IMR-90 (cell line): ENCODE measurements at regions not wholly inside any gene's neighbourhood (a gene's known extent, or its start where the extent isn't known, plus 50 kb on each side); places are given as distances from the start of the nearest gene placed in this dataset.

Experiments used
- ATAC-seq: fragments of 200-7000 bp; cut with Tn5 transposase; 2 replicates; pipeline ENCODE4 v1.9.1; 2020; ENCODE audit warnings: low read depth, mild to moderate bottlenecking, moderate library complexity
- BruUV-seq: library from RNA; stranded (reverse); fragments of 400-500 nt; replicated peaks from 2 replicates; lab custom pipeline; 2021; lab: Mats Ljungman, UMichigan
- CTCF ChIA-PET: fragments of 300-600 bp; formaldehyde crosslinking; extraction: SDS; loops from one replicate; lab custom pipeline; 2021; ENCODE audit warnings: antibody characterized with exemption; lab: Yijun Ruan, JAX
- POLR2A ChIA-PET: fragments of 300-600 bp; sonication (Branson Sonifier 250); formaldehyde crosslinking; loops from one replicate; lab custom pipeline; 2022; ENCODE audit warnings: antibody characterized with exemption; ENCODE audit not compliant: unreplicated experiment; lab: Charles Lee
- DNase-seq: peaks from one replicate; pipeline ENCODE4 v3.0.0; 2013
- H2AFZ ChIP-seq: replicated peaks from 2 replicates; pipeline ENCODE3; 2013; ENCODE audit warnings: low read length, mild to moderate bottlenecking; ENCODE audit not compliant: poor library complexity
- H2AK5ac ChIP-seq: 2 replicates; pipeline ENCODE4 v1.6.1; 2013; ENCODE audit warnings: low read depth, low read length, inconsistent platforms
- H2AK9ac ChIP-seq: replicated peaks from 2 replicates; pipeline ENCODE3; 2013; ENCODE audit warnings: mild to moderate bottlenecking, low read depth, low read length, moderate library complexity; ENCODE audit not compliant: poor library complexity
- H2BK120ac ChIP-seq: 2 replicates; pipeline ENCODE4 v1.6.1; 2013; ENCODE audit warnings: low read depth, low read length, inconsistent platforms
- H2BK15ac ChIP-seq: 3 replicates; pipeline ENCODE4 v1.6.1; 2013; ENCODE audit warnings: low read depth, low read length, inconsistent platforms
- H2BK20ac ChIP-seq: 2 replicates; pipeline ENCODE4 v1.6.1; 2013; ENCODE audit warnings: low read depth, mild to moderate bottlenecking, inconsistent platforms, low read length, moderate library complexity
- H2BK5ac ChIP-seq: 2 replicates; pipeline ENCODE4 v1.6.1; 2013; ENCODE audit warnings: mild to moderate bottlenecking, low read depth, low read length, inconsistent platforms; ENCODE audit not compliant: poor library complexity, severe bottlenecking
- H3K14ac ChIP-seq: replicated peaks from 2 replicates; pipeline ENCODE4 v1.6.1; 2013; ENCODE audit warnings: low read depth, low read length, inconsistent platforms
- H3K18ac ChIP-seq: 2 replicates; pipeline ENCODE4 v1.6.1; 2013; ENCODE audit warnings: low read depth, low read length, control low read depth
- H3K23ac ChIP-seq: 2 replicates; pipeline ENCODE4 v1.6.1; 2013; ENCODE audit warnings: low read depth, low read length, inconsistent platforms
- H3K27ac ChIP-seq: 2 replicates; pipeline ENCODE4 v1.5.1; 2013; ENCODE audit warnings: mild to moderate bottlenecking, control low read depth, low read length; ENCODE audit not compliant: insufficient read depth
- H3K27me3 ChIP-seq: 2 replicates; pipeline ENCODE4 v1.6.1; 2013; ENCODE audit warnings: low read length; ENCODE audit not compliant: control insufficient read depth, insufficient read depth
- H3K36me3 ChIP-seq: 2 replicates; pipeline ENCODE4 v1.6.1; 2013; ENCODE audit warnings: low read length, mixed read lengths; ENCODE audit not compliant: control insufficient read depth, insufficient read depth
- H3K4ac ChIP-seq: 2 replicates; pipeline ENCODE4 v1.6.1; 2013; ENCODE audit warnings: low read depth, low read length, inconsistent platforms
- H3K4me1 ChIP-seq: 2 replicates; pipeline ENCODE4 v1.6.1; 2013; ENCODE audit warnings: low read length, mixed read lengths; ENCODE audit not compliant: control insufficient read depth, insufficient read depth
- H3K4me2 ChIP-seq: 2 replicates; pipeline ENCODE4 v1.6.1; 2013; ENCODE audit warnings: low read depth, mild to moderate bottlenecking, control low read depth, low read length, moderate library complexity
- H3K4me3 ChIP-seq: 2 replicates; pipeline ENCODE4 v1.5.1; 2013; ENCODE audit warnings: low read depth, mild to moderate bottlenecking, control low read depth, low read length, moderate library complexity; ENCODE audit not compliant: insufficient read depth
- H3K56ac ChIP-seq: 2 replicates; pipeline ENCODE4 v1.6.1; 2013; ENCODE audit warnings: low read length, inconsistent platforms; ENCODE audit not compliant: insufficient read depth; ENCODE audit errors: extremely low read depth
- H3K79me1 ChIP-seq, 2 experiments: 2 replicates each; pipeline ENCODE4 v1.6.1; 2013; ENCODE audit warnings: low read length in 2 of 2, inconsistent platforms in 1 of 2, low read depth in 1 of 2
- H3K9ac ChIP-seq: 2 replicates; pipeline ENCODE4 v1.6.1; 2013; ENCODE audit warnings: low read depth, low read length, control low read depth
- H3K9me1 ChIP-seq: 2 replicates; pipeline ENCODE4 v1.6.1; 2013; ENCODE audit warnings: low read length, inconsistent platforms; ENCODE audit not compliant: insufficient read depth
- H3K9me3 ChIP-seq: 2 replicates; pipeline ENCODE4 v1.6.1; 2013; ENCODE audit warnings: low read length; ENCODE audit not compliant: control insufficient read depth, insufficient read depth
- H4K20me1 ChIP-seq: 2 replicates; pipeline ENCODE4 v1.6.1; 2013; ENCODE audit warnings: low read length, inconsistent platforms; ENCODE audit not compliant: insufficient read depth
- H4K5ac ChIP-seq: 2 replicates; pipeline ENCODE4 v1.6.1; 2013; ENCODE audit warnings: mild to moderate bottlenecking, low read depth, low read length, control low read depth
- H4K8ac ChIP-seq, 2 experiments: 2 replicates each; pipeline ENCODE4 v1.6.1; 2013; ENCODE audit warnings: low read depth in 2 of 2, low read length in 2 of 2, control low read depth in 1 of 2, inconsistent platforms in 1 of 2
- H4K91ac ChIP-seq: 2 replicates; pipeline ENCODE4 v1.6.1; 2013; ENCODE audit warnings: low read depth, low read length, inconsistent platforms; ENCODE audit not compliant: insufficient read depth
- BHLHE40 ChIP-seq: fragments of 150-350 bp; IDR thresholded peaks from 2 replicates; pipeline ENCODE4 v1.6.1; 2016; ENCODE audit warnings: mild to moderate bottlenecking, low read depth, low read length
- CEBPB ChIP-seq: IDR thresholded peaks from 2 replicates; pipeline ENCODE4 v1.6.1; 2012; ENCODE audit warnings: low read depth, low read length, improper control_type of control experiment
- CHD1 ChIP-seq: IDR thresholded peaks from 2 replicates; pipeline ENCODE4 v1.6.1; 2012; ENCODE audit warnings: low read depth, low read length, improper control_type of control experiment
- CTCF ChIP-seq: conservative IDR thresholded peaks from 2 replicates; pipeline ENCODE4 v1.5.1; 2012; ENCODE audit warnings: mild to moderate bottlenecking, low read depth, low read length, improper control_type of control experiment
- ELK1 ChIP-seq: fragments of 150-350 bp; IDR thresholded peaks from 2 replicates; pipeline ENCODE4 v1.6.1; 2016; ENCODE audit warnings: low read depth, mild to moderate bottlenecking, low read length, moderate library complexity, borderline replicate concordance
- FOS ChIP-seq: fragments of 150-350 bp; IDR thresholded peaks from 2 replicates; pipeline ENCODE4 v1.6.1; 2016; ENCODE audit warnings: low read depth, low read length
- MAFK ChIP-seq: IDR thresholded peaks from 2 replicates; pipeline ENCODE4 v1.6.1; 2012; ENCODE audit warnings: low read depth, low read length, improper control_type of control experiment
- MAZ ChIP-seq: IDR thresholded peaks from 2 replicates; pipeline ENCODE4 v1.6.1; 2012; ENCODE audit warnings: low read depth, mild to moderate bottlenecking, low read length, improper control_type of control experiment, moderate library complexity, borderline replicate concordance
- MXI1 ChIP-seq: IDR thresholded peaks from 2 replicates; pipeline ENCODE4 v1.6.1; 2012; ENCODE audit warnings: low read depth, mild to moderate bottlenecking, low read length, moderate library complexity, borderline replicate concordance
- NFE2L2 ChIP-seq: fragments of 150-350 bp; IDR thresholded peaks from 2 replicates; pipeline ENCODE4 v1.6.1; 2016; ENCODE audit warnings: low read depth, mild to moderate bottlenecking, low read length
- POLR2A ChIP-seq: IDR thresholded peaks from 2 replicates; pipeline ENCODE4 v1.6.1; 2012; ENCODE audit warnings: mild to moderate bottlenecking, low read depth, low read length
- RAD21 ChIP-seq: IDR thresholded peaks from 2 replicates; pipeline ENCODE4 v1.6.1; 2012; ENCODE audit warnings: low read length, improper control_type of control experiment
- RCOR1 ChIP-seq: IDR thresholded peaks from 2 replicates; pipeline ENCODE4 v1.6.1; 2012; ENCODE audit warnings: mild to moderate bottlenecking, low read length, improper control_type of control experiment; ENCODE audit not compliant: insufficient replicate concordance
- RFX5 ChIP-seq: IDR thresholded peaks from 2 replicates; pipeline ENCODE4 v1.8.0; 2012; ENCODE audit warnings: low read depth, mild to moderate bottlenecking, low read length, moderate library complexity
- SMC3 ChIP-seq: fragments of 150-350 bp; IDR thresholded peaks from 2 replicates; pipeline ENCODE4 v1.6.1; 2016; ENCODE audit warnings: low read depth, mild to moderate bottlenecking, antibody characterized with exemption, low read length, moderate library complexity
- USF2 ChIP-seq: fragments of 150-350 bp; IDR thresholded peaks from 2 replicates; pipeline ENCODE4 v1.6.1; 2017; ENCODE audit warnings: mild to moderate bottlenecking, antibody characterized with exemption, low read length, low read depth
- WGBS, 2 experiments: methylation state at CpG; one replicate each; pipeline versions ENCODE4 v1.1.5 to v1.1.7; 2013; ENCODE audit warnings: missing lambda C conversion rate in 2 of 2; ENCODE audit not compliant: insufficient read length in 1 of 2; ENCODE audit errors: extremely low coverage in 2 of 2; 5-methylcytosine and 5-hydroxymethylcytosine counted together
- dilution Hi-C: fragments of 300-500 bp; cut with HindIII; formaldehyde crosslinking; loops from one replicate; pipeline ENCODE4 v1.14.3; 2018; ENCODE audit warnings: low sequenced_read_pairs; ENCODE audit not compliant: unreplicated experiment
- in situ Hi-C: fragments of 300-500 bp; cut with MboI; formaldehyde crosslinking; loops from 3 replicates; pipeline ENCODE4 v1.14.3; 2019; ENCODE audit warnings: low sequenced_read_pairs, inconsistent platforms, mixed read lengths
- intact Hi-C: fragments of 100-400 bp; cut with micrococcal nuclease; formaldehyde crosslinking; loops from 2 replicates; pipeline ENCODE4 v1.10.0; 2022

GRCh38 chr15:95656595-95656994, 673.9 kb upstream of the NR2F2 start:
- Histone ChIP-seq H3K23ac (no peak overlapping the region), H4K20me1 (no peaks in the 10 kb centered on the region), H3K4me1 (peaks cover 4% of the 10 kb centered on the region; the same call in 1 of the 2 replicates), H2BK5ac (no peak overlapping the region), H2BK15ac (no peak overlapping the region), H3K18ac (no peak overlapping the region), H3K27ac (no peak overlapping the region), H3K56ac (no peak overlapping the region), H3K79me1 (no peaks in the 10 kb centered on the region), H4K5ac (no peak overlapping the region), H3K4ac (no peak overlapping the region), H2AK9ac (no peak overlapping the region), H2BK20ac (no peak overlapping the region), H2AK5ac (peak overlapping the region; percentile 4; the same call in 1 of the 2 replicates), H3K4me3 (no peak overlapping the region), H3K9ac (no peak overlapping the region), H2AFZ (no peak overlapping the region), H3K4me2 (no peak overlapping the region), H3K9me3 (no peaks in the 10 kb centered on the region), H3K14ac (no peak overlapping the region), H4K8ac (no peak overlapping the region), H4K91ac (no peak overlapping the region), H3K36me3 (no peaks in the 10 kb centered on the region), H3K9me1 (no peaks in the 10 kb centered on the region), H2BK120ac (no peak overlapping the region), H3K27me3 (no peaks in the 10 kb centered on the region)
- BruUV-seq: no TSS peak
- DNase-seq (no peak), ATAC-seq (no peak)
- ChIA-PET CTCF (no interaction called here), POLR2A (no interaction called here)
- TF ChIP-seq ELK1 (no peak), MXI1 (no peak), RFX5 (no peak), CHD1 (no peak), NFE2L2 (no peak), MAFK (no peak), BHLHE40 (no peak), FOS (no peak), CEBPB (no peak), RCOR1 (no peak), MAZ (no peak), POLR2A (no peak), USF2 (no peak), SMC3 (no peak), RAD21 (no peak), CTCF (no peak)
- dilution Hi-C loops (no loop called here), in situ Hi-C loops (no loop called here), intact Hi-C loops (loop anchor here (10.0 kb wide), 1 partner anchor 668 kb away; no protein-coding TSS in a partner anchor)
- WGBS, 2 experiments: no CpG with 5 or more reads among the region's 2 CpGs
